PC-3 (cell line): ENCODE measurements at regions not wholly inside any gene's neighbourhood (a gene's known extent, or its start where the extent isn't known, plus 50 kb on each side); places are given as distances from the start of the nearest gene placed in this dataset.

Experiments used
- ATAC-seq: fragments of 200-7000 bp; cut with Tn5 transposase; 2 replicates; pipeline ENCODE4 v1.9.1; 2020; ENCODE audit warnings: mild to moderate bottlenecking, moderate library complexity
- BruUV-seq: library from RNA; stranded (reverse); fragments of 400-500 nt; replicated peaks from 2 replicates; lab custom pipeline; 2021; lab: Mats Ljungman, UMichigan
- CTCF ChIA-PET: fragments of 300-600 bp; sonication (Branson Sonifier 250); formaldehyde crosslinking; loops from one replicate; lab custom pipeline; 2022; ENCODE audit warnings: antibody characterized with exemption; lab: Charles Lee
- POLR2A ChIA-PET: fragments of 300-600 bp; sonication (Branson Sonifier 250); formaldehyde crosslinking; loops from one replicate; lab custom pipeline; 2022; ENCODE audit warnings: antibody characterized with exemption; ENCODE audit not compliant: unreplicated experiment; lab: Charles Lee
- DNase-seq: peaks from one replicate; pipeline ENCODE4 v3.0.0-alpha.2; 2015
- H2AFZ ChIP-seq: fragments of 300-600 bp; sonication (generic); 2 replicates; pipeline ENCODE4 v1.6.0; 2016; ENCODE audit warnings: antibody characterized with exemption, low read length
- H3F3A ChIP-seq: fragments of 300-600 bp; sonication (generic); one replicate; pipeline ENCODE4 v1.6.0; 2017; ENCODE audit warnings: antibody characterized with exemption, low read length, control low read depth, mild to moderate bottlenecking; ENCODE audit not compliant: unreplicated experiment
- H3K27ac ChIP-seq: fragments of 300-600 bp; sonication (generic); 2 replicates; pipeline ENCODE4 v1.5.1; 2016; ENCODE audit warnings: mild to moderate bottlenecking, low read length
- H3K27me3 ChIP-seq: fragments of 300-600 bp; sonication (generic); 2 replicates; pipeline ENCODE4 v1.6.1; 2016; ENCODE audit warnings: low read length, mixed read lengths
- H3K36me3 ChIP-seq: fragments of 300-600 bp; sonication (generic); 2 replicates; pipeline ENCODE4 v1.6.1; 2016; ENCODE audit warnings: low read depth, mixed run types, low read length, mixed read lengths
- H3K4me1 ChIP-seq: fragments of 300-600 bp; sonication (generic); 2 replicates; pipeline ENCODE4 v1.5.1; 2016; ENCODE audit warnings: low read length; ENCODE audit not compliant: insufficient read depth
- H3K4me2 ChIP-seq: fragments of 300-600 bp; sonication (generic); 2 replicates; pipeline ENCODE4 v1.6.0; 2016; ENCODE audit warnings: low read length
- H3K4me3 ChIP-seq: fragments of 300-600 bp; sonication (generic); 2 replicates; pipeline ENCODE4 v1.5.1; 2016; ENCODE audit warnings: mild to moderate bottlenecking, low read length, mixed read lengths
- H3K79me2 ChIP-seq: fragments of 300-600 bp; sonication (generic); 2 replicates; pipeline ENCODE4 v1.6.1; 2017; ENCODE audit warnings: low read length, mixed read lengths
- H3K9ac ChIP-seq: fragments of 300-600 bp; sonication (generic); 2 replicates; pipeline ENCODE4 v1.6.0; 2016; ENCODE audit warnings: mild to moderate bottlenecking, low read length
- H3K9me2 ChIP-seq: fragments of 300-600 bp; sonication (generic); replicated peaks from 2 replicates; pipeline ENCODE4 v1.6.1; 2016; ENCODE audit warnings: mixed run types, low read length, mixed read lengths
- H3K9me3 ChIP-seq: fragments of 300-600 bp; sonication (generic); 2 replicates; pipeline ENCODE4 v1.6.1; 2016; ENCODE audit warnings: low read length, mixed read lengths
- H4K20me1 ChIP-seq: fragments of 300-600 bp; sonication (generic); 2 replicates; pipeline ENCODE4 v1.6.1; 2016; ENCODE audit warnings: low read length, mixed read lengths
- CTCF ChIP-seq: fragments of 300-600 bp; sonication (generic); conservative IDR thresholded peaks from 2 replicates; pipeline ENCODE4 v1.5.1; 2017; ENCODE audit warnings: antibody characterized with exemption, low read depth, mild to moderate bottlenecking, low read length
- EZH2 ChIP-seq: fragments of 300-600 bp; sonication (generic); IDR thresholded peaks from one replicate; pipeline ENCODE4 v1.6.1; 2017; ENCODE audit warnings: antibody characterized with exemption, mild to moderate bottlenecking, low read length; ENCODE audit not compliant: unreplicated experiment
- EZH2phosphoT487 ChIP-seq: fragments of 300-600 bp; sonication (generic); IDR thresholded peaks from 2 replicates; pipeline ENCODE4 v1.6.1; 2018; ENCODE audit warnings: mild to moderate bottlenecking, antibody characterized with exemption, low read length, borderline replicate concordance
- intact Hi-C: fragments of 100-400 bp; cut with micrococcal nuclease; formaldehyde crosslinking; loops from 2 replicates; pipeline ENCODE4 v1.9.0; 2023

GRCh38 chr21:35607406-35607805, 452.9 kb downstream of the SETD4 start:
- Histone ChIP-seq H3K27me3 (no peaks in the 10 kb centered on the region), H4K20me1 (no peaks in the 10 kb centered on the region), H3F3A (no peaks in the 10 kb centered on the region), H3K79me2 (no peaks in the 10 kb centered on the region), H3K27ac (no peak overlapping the region; the same call in 1 of the 2 replicates), H3K36me3 (no peaks in the 10 kb centered on the region), H3K4me2 (no peak overlapping the region), H2AFZ (no peak overlapping the region), H3K4me3 (no peak overlapping the region), H3K9me2 (no peaks in the 10 kb centered on the region), H3K9ac (no peak overlapping the region), H3K9me3 (no peaks in the 10 kb centered on the region), H3K4me1 (peaks cover 7% of the 10 kb centered on the region; the same call in 1 of the 2 replicates)
- ATAC-seq (no peak), DNase-seq (no peak)
- intact Hi-C loops, result no loop called here
- BruUV-seq, result no TSS peak
- TF ChIP-seq EZH2, result no peak
- no peak for TF ChIP-seq EZH2phosphoT487
- TF ChIP-seq CTCF, result no peak
- ChIA-PET CTCF (no interaction called here), POLR2A (interaction anchor here (0.6 kb wide), 1 partner anchor 127 kb away, joined by 4 read pairs; no protein-coding TSS in a partner anchor)

GRCh38 chr21:35606578-35606977, 453.7 kb downstream of the SETD4 start:
- H2AFZ ChIP-seq, result no peak overlapping the region

More at GRCh38 chr21:35606578-35606977, 453.7 kb downstream of the SETD4 start:
- Histone ChIP-seq H3K27ac (peak overlapping the region; percentile 41), H3K4me2 (peak overlapping the region; percentile 3; the same call in 1 of the 2 replicates), H3K4me3 (no peak overlapping the region), H3K79me2 (no peaks in the 10 kb centered on the region), H3K4me1 (peaks cover 7% of the 10 kb centered on the region; the same call in 1 of the 2 replicates), H3K27me3 (no peaks in the 10 kb centered on the region), H3F3A (no peaks in the 10 kb centered on the region), H3K9me3 (no peaks in the 10 kb centered on the region), H3K36me3 (no peaks in the 10 kb centered on the region), H4K20me1 (no peaks in the 10 kb centered on the region), H3K9ac (no peak overlapping the region), H3K9me2 (no peaks in the 10 kb centered on the region)
- ChIA-PET POLR2A (no interaction called here), CTCF (no interaction called here)
- TF ChIP-seq EZH2, result no peak
- no peak for TF ChIP-seq CTCF
- no peak for TF ChIP-seq EZH2phosphoT487
- DNase-seq, result peak; percentile 70
- no TSS peak for BruUV-seq
- ATAC-seq, result peak; percentile 70
- intact Hi-C loops, result no loop called here
